CD14-positive monocyte (primary cell): ENCODE measurements at regions not wholly inside any gene's neighbourhood (a gene's known extent, or its start where the extent isn't known, plus 50 kb on each side); places are given as distances from the start of the nearest gene placed in this dataset.

Experiments
- DNase-seq, 3 donors: peaks; one replicate each; pipeline ENCODE4 v3.0.0-alpha.2; 2011 to 2022
- H2AFZ ChIP-seq: 2 replicates; pipeline ENCODE4 v1.6.0; 2012; ENCODE audit warnings: mild to moderate bottlenecking, low read depth, low read length, inconsistent platforms; ENCODE audit not compliant: insufficient read depth, poor library complexity, severe bottlenecking
- H3K27ac ChIP-seq, 2 donors: 1 replicate in 1 of 2; 2 replicates in 1 of 2; pipeline ENCODE4 v1.5.1; 2012 to 2013; ENCODE audit warnings: low read length in 2 of 2, control low read depth in 1 of 2, inconsistent platforms in 1 of 2, low read depth in 1 of 2, mild to moderate bottlenecking in 1 of 2
- H3K27me3 ChIP-seq, 2 donors: one replicate each; pipeline versions ENCODE4 v1.6.0 to v1.6.1; 2011 to 2013; ENCODE audit warnings: low read length in 2 of 2; ENCODE audit not compliant: control insufficient read depth in 2 of 2, insufficient read depth in 2 of 2
- H3K36me3 ChIP-seq, 2 donors: replicated peaks in 1 of 2; 1 replicate in 1 of 2; 2 replicates in 1 of 2; pipeline versions ENCODE4 v1.5.1 to v1.6.1; 2012 to 2013; ENCODE audit warnings: low read length in 2 of 2, control low read depth in 1 of 2, inconsistent platforms in 1 of 2, mild to moderate bottlenecking in 1 of 2; ENCODE audit not compliant: insufficient read depth in 2 of 2, control insufficient read depth in 1 of 2
- H3K4me1 ChIP-seq, 2 donors: 1 replicate in 1 of 2; 2 replicates in 1 of 2; pipeline versions ENCODE4 v1.5.1 to v1.6.1; 2012 to 2013; ENCODE audit warnings: low read length in 2 of 2, control low read depth in 1 of 2, inconsistent platforms in 1 of 2, mild to moderate bottlenecking in 1 of 2, moderate library complexity in 1 of 2; ENCODE audit not compliant: insufficient read depth in 2 of 2, control insufficient read depth in 1 of 2
- H3K4me2 ChIP-seq: replicated peaks from 2 replicates; pipeline ENCODE3; 2012; ENCODE audit warnings: low read length, moderate library complexity, mild to moderate bottlenecking; ENCODE audit not compliant: poor library complexity, severe bottlenecking; ENCODE audit errors: extremely low read depth
- H3K4me3 ChIP-seq, 3 experiments: fragments of 200-600 bp in 1 of 3; sonication (generic) in 1 of 3; replicated peaks in 1 of 3; 1 replicate in 2 of 3; 2 replicates in 1 of 3; pipeline ENCODE4 v1.5.1; 2011 to 2013; ENCODE audit warnings: low read length in 3 of 3, mild to moderate bottlenecking in 3 of 3, control low read depth in 2 of 3, low read depth in 2 of 3, inconsistent platforms in 1 of 3, moderate library complexity in 1 of 3
- H3K79me2 ChIP-seq: 2 replicates; pipeline ENCODE4 v1.6.0; 2012; ENCODE audit warnings: mild to moderate bottlenecking, control low read depth, inconsistent platforms, low read length, moderate library complexity; ENCODE audit not compliant: insufficient read depth
- H3K9ac ChIP-seq: 2 replicates; pipeline ENCODE4 v1.6.0; 2017; ENCODE audit warnings: low read length, mild to moderate bottlenecking; ENCODE audit not compliant: insufficient read depth, poor library complexity, severe bottlenecking
- H3K9me3 ChIP-seq, 2 donors: replicated peaks in 1 of 2; 1 replicate in 1 of 2; 2 replicates in 1 of 2; pipeline versions ENCODE4 v1.5.1 to v1.6.1; 2012 to 2013; ENCODE audit warnings: low read length in 2 of 2, control low read depth in 1 of 2; ENCODE audit not compliant: control insufficient read depth in 1 of 2, insufficient read depth in 1 of 2
- H4K20me1 ChIP-seq: 2 replicates; pipeline ENCODE4 v1.6.0; 2012; ENCODE audit warnings: mild to moderate bottlenecking, low read length, control low read depth, moderate library complexity; ENCODE audit not compliant: insufficient read depth
- H3K27ac Mint-ChIP-seq, 7 donors: one replicate each; pipeline ENCODE4 v1.8.0; 2020; ENCODE audit warnings: mild to moderate bottlenecking in 7 of 7, mixed read lengths in 7 of 7, moderate library complexity in 6 of 7, inconsistent platforms in 2 of 7
- H3K27me3 Mint-ChIP-seq, 3 donors: one replicate each; pipeline ENCODE4 v1.8.0; 2021 to 2022; ENCODE audit warnings: low read depth in 3 of 3, mild to moderate bottlenecking in 3 of 3, mixed read lengths in 3 of 3, moderate library complexity in 3 of 3, inconsistent platforms in 1 of 3
- H3K36me3 Mint-ChIP-seq, 2 donors: one replicate each; pipeline ENCODE4 v1.8.0; 2020; ENCODE audit warnings: mixed read lengths in 2 of 2, inconsistent platforms in 1 of 2, mild to moderate bottlenecking in 1 of 2
- H3K4me1 Mint-ChIP-seq: one replicate; pipeline ENCODE4 v1.8.0; 2020; ENCODE audit warnings: mild to moderate bottlenecking, mixed read lengths
- H3K4me3 Mint-ChIP-seq, 2 donors: one replicate each; pipeline ENCODE4 v1.8.0; 2020; ENCODE audit warnings: mild to moderate bottlenecking in 2 of 2, mixed read lengths in 2 of 2, moderate library complexity in 1 of 2
- H3K9me3 Mint-ChIP-seq, 7 donors: one replicate each; pipeline ENCODE4 v1.8.0; 2020 to 2022; ENCODE audit warnings: mixed read lengths in 7 of 7, mild to moderate bottlenecking in 6 of 7, moderate library complexity in 6 of 7, inconsistent platforms in 2 of 7
- WGBS: methylation state at CpG from one replicate; pipeline ENCODE4 v1.1.5; 2013; ENCODE audit warnings: missing lambda C conversion rate; ENCODE audit not compliant: insufficient coverage; 5-methylcytosine and 5-hydroxymethylcytosine counted together
- intact Hi-C, 2 donors: fragments of 100-400 bp; cut with micrococcal nuclease; formaldehyde crosslinking; loops; one replicate each; pipeline versions ENCODE4 v1.15.0 to v1.15.1; 2023
- TF ChIP-seq, protein P1 (sequence below): fragments of 200-600 bp; IDR thresholded peaks from one replicate; pipeline ENCODE4 v1.8.0; 2022; ENCODE audit warnings: antibody characterized with exemption, mild to moderate bottlenecking

DNA sequence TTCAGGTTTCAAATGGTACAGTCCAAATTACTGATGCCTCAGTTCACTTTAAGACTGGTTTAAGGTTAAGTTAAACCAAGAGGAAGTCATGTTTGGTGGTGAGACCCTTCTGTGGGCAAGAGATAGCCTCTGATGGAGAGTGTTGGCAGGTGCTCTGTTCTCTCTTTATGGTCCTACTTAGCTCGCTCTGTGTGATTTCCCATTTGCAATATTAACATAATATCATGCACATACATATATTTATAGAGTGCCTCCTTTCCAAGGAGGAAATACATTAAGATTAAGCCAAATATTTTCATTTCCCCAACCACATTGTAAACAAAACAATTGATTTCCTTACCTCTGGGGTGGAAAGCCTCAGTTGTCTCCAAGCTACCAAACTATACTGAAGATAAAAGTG, 222.4 kb downstream of the PIK3C3 start:
- DNase-seq: no peak
- Histone ChIP-seq H3K27ac (no peak overlapping the region), H3K36me3 (no peaks in the 10 kb centered on the region), H2AFZ (no peak overlapping the region), H3K27me3 (no peaks in the 10 kb centered on the region), H3K4me1 (no peaks in the 10 kb centered on the region), H3K9ac (no peak overlapping the region), H3K9me3 (no peaks in the 10 kb centered on the region), H3K4me3 (no peak overlapping the region), H4K20me1 (no peaks in the 10 kb centered on the region), H3K4me2 (no peak overlapping the region), H3K79me2 (no peaks in the 10 kb centered on the region)
- no peaks in the 10 kb centered on the region for H3K27me3 Mint-ChIP-seq
- no peaks in the 10 kb centered on the region for H3K4me1 Mint-ChIP-seq
- no peak overlapping the region for H3K4me3 Mint-ChIP-seq
- H3K9me3 Mint-ChIP-seq: peaks cover 0 to 3% (median 0%) of the 10 kb centered on the region in 7 donors
- WGBS: no CpG with 5 or more reads among the region's 1 CpG
- H3K27ac Mint-ChIP-seq: no peak overlapping the region
- intact Hi-C loops: no loop called here
- H3K36me3 Mint-ChIP-seq: no peaks in the 10 kb centered on the region
- TF ChIP-seq, protein P1, sequence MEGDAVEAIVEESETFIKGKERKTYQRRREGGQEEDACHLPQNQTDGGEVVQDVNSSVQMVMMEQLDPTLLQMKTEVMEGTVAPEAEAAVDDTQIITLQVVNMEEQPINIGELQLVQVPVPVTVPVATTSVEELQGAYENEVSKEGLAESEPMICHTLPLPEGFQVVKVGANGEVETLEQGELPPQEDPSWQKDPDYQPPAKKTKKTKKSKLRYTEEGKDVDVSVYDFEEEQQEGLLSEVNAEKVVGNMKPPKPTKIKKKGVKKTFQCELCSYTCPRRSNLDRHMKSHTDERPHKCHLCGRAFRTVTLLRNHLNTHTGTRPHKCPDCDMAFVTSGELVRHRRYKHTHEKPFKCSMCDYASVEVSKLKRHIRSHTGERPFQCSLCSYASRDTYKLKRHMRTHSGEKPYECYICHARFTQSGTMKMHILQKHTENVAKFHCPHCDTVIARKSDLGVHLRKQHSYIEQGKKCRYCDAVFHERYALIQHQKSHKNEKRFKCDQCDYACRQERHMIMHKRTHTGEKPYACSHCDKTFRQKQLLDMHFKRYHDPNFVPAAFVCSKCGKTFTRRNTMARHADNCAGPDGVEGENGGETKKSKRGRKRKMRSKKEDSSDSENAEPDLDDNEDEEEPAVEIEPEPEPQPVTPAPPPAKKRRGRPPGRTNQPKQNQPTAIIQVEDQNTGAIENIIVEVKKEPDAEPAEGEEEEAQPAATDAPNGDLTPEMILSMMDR: no peak

- DNase-seq: no peak
- H4K20me1 ChIP-seq: no peaks in the 10 kb centered on the region
- Mint-ChIP-seq H3K27ac (no peak overlapping the region), H3K36me3 (no peaks in the 10 kb centered on the region), H3K9me3 (peaks cover 0 to 6% (median 0%) of the 10 kb centered on the region in 7 donors), H3K4me3 (no peak overlapping the region), H3K27me3 (no peaks in the 10 kb centered on the region), H3K4me1 (no peaks in the 10 kb centered on the region)
- TF ChIP-seq, protein P1: no peak
- H2AFZ ChIP-seq: no peak overlapping the region
- no peak overlapping the region for H3K9ac ChIP-seq
- H3K79me2 ChIP-seq: no peaks in the 10 kb centered on the region
- intact Hi-C loops: no loop called here
- no peak overlapping the region for H3K27ac ChIP-seq
- no peaks in the 10 kb centered on the region for H3K4me1 ChIP-seq
- H3K4me2 ChIP-seq: no peak overlapping the region
- no peak overlapping the region for H3K4me3 ChIP-seq
- H3K9me3 ChIP-seq: no peaks in the 10 kb centered on the region
- 100% methylated on average over 1 of the region's 1 CpG for WGBS
- H3K27me3 ChIP-seq: no peaks in the 10 kb centered on the region
- H3K36me3 ChIP-seq: no peaks in the 10 kb centered on the region
Observed at GRCh38 chr18:42178376-42179080, 223.5 kb downstream of the PIK3C3 start.
